ENCODE measurements at regions not wholly inside any gene's neighbourhood (a gene's known extent, or its start where the extent isn't known, plus 50 kb on each side); places are given as distances from the start of the nearest gene placed in this dataset.

DNA sequence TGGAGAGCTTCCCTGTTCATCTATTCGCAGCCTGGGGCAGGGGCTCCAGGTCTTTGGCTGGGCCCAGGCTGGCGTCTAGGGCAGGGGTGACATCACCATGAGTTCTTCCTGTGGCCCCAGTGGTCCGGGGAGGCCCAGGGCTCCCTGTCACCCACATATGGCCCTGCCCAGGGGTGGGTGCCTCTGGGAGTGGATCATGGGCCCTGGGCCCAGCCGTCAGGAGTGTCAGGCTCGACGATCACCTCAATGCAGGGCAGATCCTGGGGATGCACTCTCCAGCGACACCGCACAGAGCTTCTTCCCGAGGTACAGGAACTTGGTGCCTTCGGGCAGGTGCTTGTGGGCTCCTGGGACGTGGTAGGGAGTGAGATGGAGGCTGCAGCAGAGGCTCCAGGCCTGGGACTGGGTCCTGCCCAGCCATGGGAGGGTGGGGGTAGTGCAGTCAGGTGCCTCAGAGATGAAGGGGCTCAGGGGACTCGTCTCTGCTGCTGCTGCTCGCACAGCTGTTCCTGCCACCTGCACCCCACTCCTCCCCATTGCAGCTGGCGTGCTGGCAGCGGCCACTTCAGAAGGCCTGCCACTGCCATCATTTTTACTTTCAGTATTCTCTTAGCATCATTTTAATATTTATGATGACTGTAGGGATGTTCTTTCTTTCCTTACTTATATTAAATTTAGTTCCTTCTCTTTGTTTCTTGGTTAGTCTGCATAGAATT, 196.0 kb upstream of the VRK2 start:
- intact Hi-C loops (cut with DNase I, micrococcal nuclease), result no loop called here
- peak; percentile 12 for ATAC-seq
- H3K36me3 ChIP-seq (ENCODE audit: low read depth), result no peaks in the 10 kb centered on the region
- TF ChIP-seq, protein P1, sequence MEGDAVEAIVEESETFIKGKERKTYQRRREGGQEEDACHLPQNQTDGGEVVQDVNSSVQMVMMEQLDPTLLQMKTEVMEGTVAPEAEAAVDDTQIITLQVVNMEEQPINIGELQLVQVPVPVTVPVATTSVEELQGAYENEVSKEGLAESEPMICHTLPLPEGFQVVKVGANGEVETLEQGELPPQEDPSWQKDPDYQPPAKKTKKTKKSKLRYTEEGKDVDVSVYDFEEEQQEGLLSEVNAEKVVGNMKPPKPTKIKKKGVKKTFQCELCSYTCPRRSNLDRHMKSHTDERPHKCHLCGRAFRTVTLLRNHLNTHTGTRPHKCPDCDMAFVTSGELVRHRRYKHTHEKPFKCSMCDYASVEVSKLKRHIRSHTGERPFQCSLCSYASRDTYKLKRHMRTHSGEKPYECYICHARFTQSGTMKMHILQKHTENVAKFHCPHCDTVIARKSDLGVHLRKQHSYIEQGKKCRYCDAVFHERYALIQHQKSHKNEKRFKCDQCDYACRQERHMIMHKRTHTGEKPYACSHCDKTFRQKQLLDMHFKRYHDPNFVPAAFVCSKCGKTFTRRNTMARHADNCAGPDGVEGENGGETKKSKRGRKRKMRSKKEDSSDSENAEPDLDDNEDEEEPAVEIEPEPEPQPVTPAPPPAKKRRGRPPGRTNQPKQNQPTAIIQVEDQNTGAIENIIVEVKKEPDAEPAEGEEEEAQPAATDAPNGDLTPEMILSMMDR (IDR thresholded peaks at IDR 0.05), result no peak
- H3K9me3 ChIP-seq, result no peaks in the 10 kb centered on the region
- H3K4me1 ChIP-seq (ENCODE audit: low read depth), result no peaks in the 10 kb centered on the region
- H3K4me3 ChIP-seq, result no peak overlapping the region
- DNase-seq, result no peak

DNA sequence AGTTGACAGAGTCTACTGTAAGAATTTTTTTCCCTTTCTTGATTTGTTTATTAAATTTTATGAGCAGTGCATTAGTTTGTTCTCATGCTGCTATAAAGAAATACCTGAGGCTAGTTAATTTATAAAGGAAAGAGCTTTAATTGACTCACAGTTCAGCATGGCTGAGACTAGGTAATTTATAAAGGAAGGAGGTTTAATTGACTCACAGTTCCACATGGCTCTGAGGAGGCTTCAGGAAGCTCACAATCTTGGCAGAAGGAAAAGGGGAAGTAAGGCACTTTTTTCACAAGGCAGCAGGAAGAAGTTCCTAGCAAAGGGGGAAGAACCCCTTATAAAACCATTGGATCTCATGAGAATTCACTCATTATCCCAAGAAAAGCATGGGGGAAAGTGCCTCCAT, 191.4 kb upstream of the VRK2 start:
- TF ChIP-seq, protein P1 (IDR thresholded peaks at IDR 0.05), result no peak
- Histone ChIP-seq H3K36me3 (ENCODE audit: low read depth) (no peaks in the 10 kb centered on the region), H3K4me1 (ENCODE audit: low read depth) (no peaks in the 10 kb centered on the region), H3K4me3 (no peak overlapping the region), H3K9me3 (no peaks in the 10 kb centered on the region)
- intact Hi-C loops (cut with DNase I, micrococcal nuclease), result no loop called here
- ATAC-seq, result no peak
- DNase-seq, result no peak

DNA sequence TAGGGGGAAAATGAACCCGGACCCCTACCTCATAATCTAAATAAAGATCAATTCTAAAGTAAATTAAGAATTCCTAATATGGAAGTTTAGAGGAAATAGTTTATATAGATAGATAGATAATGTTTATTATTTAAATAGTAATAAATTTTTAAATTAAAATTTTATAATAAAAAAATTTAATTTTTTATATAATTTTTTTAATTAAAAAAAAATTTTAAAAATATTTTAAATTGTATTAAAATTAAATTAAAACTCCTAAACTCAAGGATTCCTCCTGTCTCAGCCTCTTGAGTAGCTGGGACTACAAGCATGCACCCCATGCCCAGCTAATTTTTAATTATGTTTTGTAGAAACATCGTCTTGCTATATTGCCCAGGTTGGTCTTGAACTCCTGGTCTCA, 186.9 kb upstream of the VRK2 start:
- no peak for ATAC-seq
- H3K4me3 ChIP-seq, result no peak overlapping the region
- H3K36me3 ChIP-seq (ENCODE audit: low read depth), result no peaks in the 10 kb centered on the region
- H3K4me1 ChIP-seq (ENCODE audit: low read depth), result no peaks in the 10 kb centered on the region
- intact Hi-C loops (cut with DNase I, micrococcal nuclease), result no loop called here
- H3K9me3 ChIP-seq, result no peaks in the 10 kb centered on the region
- TF ChIP-seq, protein P1 (IDR thresholded peaks at IDR 0.05), result no peak
- no peak for DNase-seq

DNA sequence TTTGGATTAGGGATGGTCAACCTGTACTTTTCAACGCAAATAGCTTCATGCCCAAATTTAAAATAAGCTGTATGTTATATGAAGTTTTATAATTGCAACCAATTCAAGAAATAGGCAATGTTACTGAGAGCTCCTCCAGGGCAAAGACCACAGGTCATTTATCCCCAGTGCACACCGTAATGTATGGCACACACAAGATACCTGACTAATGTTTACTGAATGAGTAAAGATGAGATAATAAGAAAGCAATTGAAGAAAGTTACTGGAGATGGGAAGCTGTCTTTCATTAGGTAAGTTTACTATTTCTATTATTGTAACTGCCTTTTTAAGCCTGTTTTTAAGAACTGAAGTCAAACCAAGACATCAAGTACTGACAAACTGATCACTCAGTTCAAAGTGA, 184.5 kb upstream of the VRK2 start:
- no peak overlapping the region for H3K4me3 ChIP-seq
- DNase-seq (no peak), ATAC-seq (no peak)
- intact Hi-C loops (cut with DNase I, micrococcal nuclease), result no loop called here
- no peaks in the 10 kb centered on the region for H3K9me3 ChIP-seq
- TF ChIP-seq, protein P1 (IDR thresholded peaks at IDR 0.05), result no peak
- no peaks in the 10 kb centered on the region for H3K4me1 ChIP-seq (ENCODE audit: low read depth)
- H3K36me3 ChIP-seq (ENCODE audit: low read depth), result no peaks in the 10 kb centered on the region

DNA sequence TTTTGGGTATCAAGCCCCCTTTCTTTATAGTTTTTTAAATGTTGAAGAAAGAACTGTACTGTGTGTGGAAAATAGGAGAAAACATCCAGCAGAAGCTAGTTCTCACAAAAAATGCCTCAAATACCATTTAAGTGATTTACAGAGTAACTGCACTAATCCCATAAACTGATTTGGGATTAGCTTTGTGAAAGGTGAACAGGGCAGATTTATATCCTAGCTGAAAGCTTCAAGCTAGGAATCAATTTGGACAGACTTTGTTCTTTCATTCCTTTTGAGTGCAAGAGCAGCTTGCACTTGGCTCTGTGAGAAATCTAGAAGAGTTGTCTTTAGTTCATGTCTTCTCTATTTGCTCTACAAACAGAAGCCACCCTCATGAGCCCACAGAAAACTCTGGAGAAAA, 183.9 kb upstream of the VRK2 start:
- Histone ChIP-seq H3K4me3 (no peak overlapping the region), H3K36me3 (ENCODE audit: low read depth) (no peaks in the 10 kb centered on the region), H3K9me3 (no peaks in the 10 kb centered on the region), H3K4me1 (ENCODE audit: low read depth) (no peaks in the 10 kb centered on the region)
- no peak for DNase-seq
- TF ChIP-seq, protein P1 (IDR thresholded peaks at IDR 0.05), result no peak
- intact Hi-C loops (cut with DNase I, micrococcal nuclease), result no loop called here
- no peak for ATAC-seq

DNA sequence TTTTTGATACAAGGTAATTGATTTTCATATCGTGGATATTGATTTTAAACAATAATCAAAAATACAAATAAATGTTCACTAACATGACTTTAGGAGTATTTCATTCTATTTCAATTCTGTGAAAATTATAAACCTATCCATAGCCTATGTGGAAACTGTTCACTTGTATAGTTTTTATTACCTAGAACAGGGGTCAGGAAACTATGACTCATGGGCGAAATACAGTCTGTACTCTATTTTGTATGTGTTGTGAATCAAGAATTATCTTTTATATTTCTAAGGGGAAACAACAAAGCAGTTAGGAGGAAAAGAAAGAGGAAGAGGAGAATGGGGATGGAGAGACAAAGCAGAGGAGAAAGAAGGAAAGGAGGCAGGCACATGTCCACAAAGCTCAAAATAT, 181.7 kb upstream of the VRK2 start:
- DNase-seq (no peak), ATAC-seq (no peak)
- Histone ChIP-seq H3K9me3 (no peaks in the 10 kb centered on the region), H3K4me1 (ENCODE audit: low read depth) (no peaks in the 10 kb centered on the region), H3K4me3 (no peak overlapping the region), H3K36me3 (ENCODE audit: low read depth) (no peaks in the 10 kb centered on the region)
- intact Hi-C loops (cut with DNase I, micrococcal nuclease), result no loop called here
- TF ChIP-seq, protein P1 (IDR thresholded peaks at IDR 0.05), result no peak
